ENCODE measurements at regions not wholly inside any gene's neighbourhood (a gene's known extent, or its start where the extent isn't known, plus 50 kb on each side); places are given as distances from the start of the nearest gene placed in this dataset.

DNA sequence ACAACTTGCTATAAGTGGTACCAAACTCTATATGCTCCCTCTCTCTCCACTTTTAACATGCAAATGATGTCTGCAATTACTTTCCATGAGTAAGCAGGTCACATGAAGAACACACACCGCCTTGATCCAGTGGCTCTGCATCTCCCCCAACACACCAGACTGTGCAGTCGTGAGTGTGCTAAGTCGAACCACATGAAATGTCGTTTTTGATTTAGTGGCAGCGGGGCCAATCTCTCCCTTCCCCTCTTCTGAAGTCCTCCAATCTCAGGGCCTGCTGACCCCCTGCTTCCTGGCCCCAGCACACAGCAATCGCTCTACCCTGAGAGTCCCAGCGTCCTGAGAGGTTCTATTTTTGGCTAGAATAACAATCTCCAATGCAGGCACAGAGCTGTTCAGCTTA lies 312.5 kb downstream of the SHQ1 start:
- TF ChIP-seq, protein P1, sequence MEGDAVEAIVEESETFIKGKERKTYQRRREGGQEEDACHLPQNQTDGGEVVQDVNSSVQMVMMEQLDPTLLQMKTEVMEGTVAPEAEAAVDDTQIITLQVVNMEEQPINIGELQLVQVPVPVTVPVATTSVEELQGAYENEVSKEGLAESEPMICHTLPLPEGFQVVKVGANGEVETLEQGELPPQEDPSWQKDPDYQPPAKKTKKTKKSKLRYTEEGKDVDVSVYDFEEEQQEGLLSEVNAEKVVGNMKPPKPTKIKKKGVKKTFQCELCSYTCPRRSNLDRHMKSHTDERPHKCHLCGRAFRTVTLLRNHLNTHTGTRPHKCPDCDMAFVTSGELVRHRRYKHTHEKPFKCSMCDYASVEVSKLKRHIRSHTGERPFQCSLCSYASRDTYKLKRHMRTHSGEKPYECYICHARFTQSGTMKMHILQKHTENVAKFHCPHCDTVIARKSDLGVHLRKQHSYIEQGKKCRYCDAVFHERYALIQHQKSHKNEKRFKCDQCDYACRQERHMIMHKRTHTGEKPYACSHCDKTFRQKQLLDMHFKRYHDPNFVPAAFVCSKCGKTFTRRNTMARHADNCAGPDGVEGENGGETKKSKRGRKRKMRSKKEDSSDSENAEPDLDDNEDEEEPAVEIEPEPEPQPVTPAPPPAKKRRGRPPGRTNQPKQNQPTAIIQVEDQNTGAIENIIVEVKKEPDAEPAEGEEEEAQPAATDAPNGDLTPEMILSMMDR (IDR thresholded peaks at IDR 0.05), result no peak
- TF ChIP-seq REST (IDR thresholded peaks at IDR 0.05; ENCODE audit: insufficient read depth in 1 of 2, low read depth in 2 of 2, low read length in 1 of 2) (no peak), POLR2AphosphoS5 (IDR thresholded peaks at IDR 0.05; ENCODE audit: low read depth, low read length) (no peak), SIN3A (IDR thresholded peaks at IDR 0.05; ENCODE audit: borderline replicate concordance, insufficient read depth, low read depth, low read length) (no peak), TCF7L2 (IDR thresholded peaks at IDR 0.05; ENCODE audit: low read depth, low read length) (no peak)
